ENCODE measurements at regions not wholly inside any gene's neighbourhood (a gene's known extent, or its start where the extent isn't known, plus 50 kb on each side); places are given as distances from the start of the nearest gene placed in this dataset.
"Not testable (repeated sequence)": the region's sequence is repeated elsewhere in the genome, so short reads cannot be mapped to it uniquely, and the experiment has no call there.

GRCh38 chr6:111925296-111925695 lies 52.0 kb upstream of the FYN start:
- Histone ChIP-seq H3K9me3 (ENCODE audit: control insufficient read depth in 2 of 2, low read length in 2 of 2) (no peaks in the 10 kb centered on the region), H3K9ac (ENCODE audit: low read length in 2 of 2) (no peak overlapping the region), H3K36me3 (ENCODE audit: control insufficient read depth in 2 of 2, insufficient read depth in 2 of 2, low read length in 2 of 2) (no peaks in the 10 kb centered on the region), H3K27ac (ENCODE audit: low read length) (no peak overlapping the region), H3K4me1 (ENCODE audit: control insufficient read depth, insufficient read depth, low read length) (no peaks in the 10 kb centered on the region), H3K4me3 (ENCODE audit: low read length in 2 of 2) (no peak overlapping the region), H3K27me3 (ENCODE audit: control insufficient read depth in 1 of 2, insufficient read depth in 2 of 2, low read length in 2 of 2) (no peaks in the 10 kb centered on the region)

GRCh38 chr6:111926731-111927302 lies 53.6 kb upstream of the FYN start:
- no peak overlapping the region for H3K9ac ChIP-seq (ENCODE audit: low read length in 2 of 2)
- no peaks in the 10 kb centered on the region for H3K4me1 ChIP-seq (ENCODE audit: control insufficient read depth, insufficient read depth, low read length)

DNA sequence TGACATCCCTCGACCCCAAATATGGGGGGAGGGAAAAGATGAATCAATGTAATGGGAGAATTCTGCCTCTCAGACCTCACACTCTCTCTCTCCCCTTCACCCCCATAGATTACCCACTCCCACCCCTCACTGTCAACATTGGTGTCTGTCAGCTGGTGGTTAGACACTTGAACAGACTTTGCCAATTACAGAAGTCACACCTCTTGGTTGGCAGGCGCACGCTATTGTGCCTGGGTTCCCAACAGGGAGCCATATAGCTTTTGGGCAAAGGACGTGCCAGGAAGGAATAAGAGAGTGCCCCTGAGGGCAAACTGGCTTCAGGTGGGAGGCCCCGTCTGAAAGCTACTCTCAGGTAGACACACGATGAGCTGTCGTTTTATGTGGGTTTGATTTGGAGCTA lies 54.1 kb upstream of the FYN start:
- no peak overlapping the region for H3K4me3 ChIP-seq (ENCODE audit: low read length in 2 of 2)
- no peaks in the 10 kb centered on the region for H3K36me3 ChIP-seq (ENCODE audit: control insufficient read depth in 2 of 2, insufficient read depth in 2 of 2, low read length in 2 of 2)
- H3K9ac ChIP-seq (ENCODE audit: low read length in 2 of 2): no peak overlapping the region
- no peaks in the 10 kb centered on the region for H3K27me3 ChIP-seq (ENCODE audit: control insufficient read depth in 1 of 2, insufficient read depth in 2 of 2, low read length in 2 of 2)
- H3K27ac ChIP-seq (ENCODE audit: low read length): no peak overlapping the region
- no peaks in the 10 kb centered on the region for H3K9me3 ChIP-seq (ENCODE audit: control insufficient read depth in 2 of 2, low read length in 2 of 2)
- H3K4me1 ChIP-seq (ENCODE audit: control insufficient read depth, insufficient read depth, low read length): no peaks in the 10 kb centered on the region

More at GRCh38 chr6:111926731-111927302, 53.6 kb upstream of the FYN start:
- Histone ChIP-seq H3K27ac (ENCODE audit: low read length) (no peak overlapping the region), H3K27me3 (ENCODE audit: control insufficient read depth in 1 of 2, insufficient read depth in 2 of 2, low read length in 2 of 2) (no peaks in the 10 kb centered on the region), H3K4me3 (ENCODE audit: low read length in 2 of 2) (no peak overlapping the region), H3K9me3 (ENCODE audit: control insufficient read depth in 2 of 2, low read length in 2 of 2) (no peaks in the 10 kb centered on the region), H3K36me3 (ENCODE audit: control insufficient read depth in 2 of 2, insufficient read depth in 2 of 2, low read length in 2 of 2) (no peaks in the 10 kb centered on the region)

- Histone ChIP-seq H3K9ac (ENCODE audit: low read length in 2 of 2) (no peak overlapping the region), H3K4me3 (ENCODE audit: low read length in 2 of 2) (no peak overlapping the region), H3K36me3 (ENCODE audit: control insufficient read depth in 2 of 2, insufficient read depth in 2 of 2, low read length in 2 of 2) (no peaks in the 10 kb centered on the region), H3K27me3 (ENCODE audit: control insufficient read depth in 1 of 2, insufficient read depth in 2 of 2, low read length in 2 of 2) (no peaks in the 10 kb centered on the region), H3K9me3 (ENCODE audit: control insufficient read depth in 2 of 2, low read length in 2 of 2) (no peaks in the 10 kb centered on the region), H3K4me1 (ENCODE audit: control insufficient read depth, insufficient read depth, low read length) (no peaks in the 10 kb centered on the region), H3K27ac (ENCODE audit: low read length) (no peak overlapping the region)
These were observed 54.9 kb upstream of the FYN start for GRCh38 chr6:111928139-111928538.

- H3K4me1 ChIP-seq (ENCODE audit: control insufficient read depth, insufficient read depth, low read length); H3K27ac ChIP-seq (ENCODE audit: low read length); H3K36me3 ChIP-seq (ENCODE audit: control insufficient read depth in 2 of 2, insufficient read depth in 2 of 2, low read length in 2 of 2); H3K9me3 ChIP-seq (ENCODE audit: control insufficient read depth in 2 of 2, low read length in 2 of 2); H3K9ac ChIP-seq (ENCODE audit: low read length in 2 of 2); H3K4me3 ChIP-seq (ENCODE audit: low read length in 2 of 2); H3K27me3 ChIP-seq (ENCODE audit: control insufficient read depth in 1 of 2, insufficient read depth in 2 of 2, low read length in 2 of 2): not testable (repeated sequence)
These were observed 61.4 kb upstream of the FYN start for GRCh38 chr6:111934611-111935010.

- no peak overlapping the region for H3K9ac ChIP-seq (ENCODE audit: low read length in 2 of 2)
- no peaks in the 10 kb centered on the region for H3K4me1 ChIP-seq (ENCODE audit: control insufficient read depth, insufficient read depth, low read length)
- H3K9me3 ChIP-seq (ENCODE audit: control insufficient read depth in 2 of 2, low read length in 2 of 2): no peaks in the 10 kb centered on the region
- H3K36me3 ChIP-seq (ENCODE audit: control insufficient read depth in 2 of 2, insufficient read depth in 2 of 2, low read length in 2 of 2): no peaks in the 10 kb centered on the region
- H3K27me3 ChIP-seq (ENCODE audit: control insufficient read depth in 1 of 2, insufficient read depth in 2 of 2, low read length in 2 of 2): no peaks in the 10 kb centered on the region
- no peak overlapping the region for H3K4me3 ChIP-seq (ENCODE audit: low read length in 2 of 2)
- H3K27ac ChIP-seq (ENCODE audit: low read length): no peak overlapping the region
These were observed 63.5 kb upstream of the FYN start for GRCh38 chr6:111936718-111937117.

GRCh38 chr6:111938710-111939109 lies 65.5 kb upstream of the FYN start:
- Histone ChIP-seq H3K9me3 (ENCODE audit: control insufficient read depth in 2 of 2, low read length in 2 of 2) (no peaks in the 10 kb centered on the region), H3K36me3 (ENCODE audit: control insufficient read depth in 2 of 2, insufficient read depth in 2 of 2, low read length in 2 of 2) (no peaks in the 10 kb centered on the region), H3K9ac (ENCODE audit: low read length in 2 of 2) (no peak overlapping the region), H3K4me3 (ENCODE audit: low read length in 2 of 2) (no peak overlapping the region), H3K27ac (ENCODE audit: low read length) (no peak overlapping the region), H3K4me1 (ENCODE audit: control insufficient read depth, insufficient read depth, low read length) (no peaks in the 10 kb centered on the region), H3K27me3 (ENCODE audit: control insufficient read depth in 1 of 2, insufficient read depth in 2 of 2, low read length in 2 of 2) (no peaks in the 10 kb centered on the region)

GRCh38 chr6:111939902-111940301 lies 66.7 kb upstream of the FYN start:
- no peak overlapping the region for H3K4me3 ChIP-seq (ENCODE audit: low read length in 2 of 2)
- no peaks in the 10 kb centered on the region for H3K4me1 ChIP-seq (ENCODE audit: control insufficient read depth, insufficient read depth, low read length)
- H3K9ac ChIP-seq (ENCODE audit: low read length in 2 of 2): no peak overlapping the region
- no peak overlapping the region for H3K27ac ChIP-seq (ENCODE audit: low read length)
- H3K36me3 ChIP-seq (ENCODE audit: control insufficient read depth in 2 of 2, insufficient read depth in 2 of 2, low read length in 2 of 2): no peaks in the 10 kb centered on the region
- no peaks in the 10 kb centered on the region for H3K27me3 ChIP-seq (ENCODE audit: control insufficient read depth in 1 of 2, insufficient read depth in 2 of 2, low read length in 2 of 2)
- no peaks in the 10 kb centered on the region for H3K9me3 ChIP-seq (ENCODE audit: control insufficient read depth in 2 of 2, low read length in 2 of 2)

DNA sequence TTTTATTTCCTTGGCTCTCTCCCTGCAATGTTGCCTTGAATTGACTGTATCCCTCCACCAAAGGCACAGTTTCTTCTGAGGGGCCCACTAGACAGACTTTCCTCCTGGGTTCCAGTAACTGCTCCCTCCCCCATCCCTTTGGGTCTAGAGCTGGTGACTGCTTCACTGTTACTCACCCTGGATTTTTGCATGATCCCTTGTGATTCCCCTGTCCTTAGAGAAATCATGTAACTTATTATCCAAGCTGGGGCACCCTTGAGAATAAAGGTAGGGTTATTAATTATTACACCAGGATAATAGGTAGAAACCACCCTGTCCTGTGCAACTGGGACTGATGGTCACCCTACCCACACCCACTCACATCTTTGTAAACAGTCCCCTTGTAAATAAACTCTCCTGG lies 67.5 kb upstream of the FYN start:
- H3K27ac ChIP-seq (ENCODE audit: low read length): no peak overlapping the region
- H3K4me1 ChIP-seq (ENCODE audit: control insufficient read depth, insufficient read depth, low read length): no peaks in the 10 kb centered on the region
- H3K9me3 ChIP-seq (ENCODE audit: control insufficient read depth in 2 of 2, low read length in 2 of 2): no peaks in the 10 kb centered on the region
- H3K4me3 ChIP-seq (ENCODE audit: low read length in 2 of 2): no peak overlapping the region
- H3K9ac ChIP-seq (ENCODE audit: low read length in 2 of 2): no peak overlapping the region
- H3K36me3 ChIP-seq (ENCODE audit: control insufficient read depth in 2 of 2, insufficient read depth in 2 of 2, low read length in 2 of 2): no peaks in the 10 kb centered on the region
- H3K27me3 ChIP-seq (ENCODE audit: control insufficient read depth in 1 of 2, insufficient read depth in 2 of 2, low read length in 2 of 2): no peaks in the 10 kb centered on the region

GRCh38 chr6:111941686-111942330 lies 68.6 kb upstream of the FYN start:
- no peaks in the 10 kb centered on the region for H3K36me3 ChIP-seq (ENCODE audit: control insufficient read depth in 2 of 2, insufficient read depth in 2 of 2, low read length in 2 of 2)
- H3K9me3 ChIP-seq (ENCODE audit: control insufficient read depth in 2 of 2, low read length in 2 of 2): no peaks in the 10 kb centered on the region
- H3K27ac ChIP-seq (ENCODE audit: low read length): no peak overlapping the region
- no peak overlapping the region for H3K9ac ChIP-seq (ENCODE audit: low read length in 2 of 2)
- H3K27me3 ChIP-seq (ENCODE audit: control insufficient read depth in 1 of 2, insufficient read depth in 2 of 2, low read length in 2 of 2): no peaks in the 10 kb centered on the region
- H3K4me3 ChIP-seq (ENCODE audit: low read length in 2 of 2): no peak overlapping the region
- H3K4me1 ChIP-seq (ENCODE audit: control insufficient read depth, insufficient read depth, low read length): no peaks in the 10 kb centered on the region

DNA sequence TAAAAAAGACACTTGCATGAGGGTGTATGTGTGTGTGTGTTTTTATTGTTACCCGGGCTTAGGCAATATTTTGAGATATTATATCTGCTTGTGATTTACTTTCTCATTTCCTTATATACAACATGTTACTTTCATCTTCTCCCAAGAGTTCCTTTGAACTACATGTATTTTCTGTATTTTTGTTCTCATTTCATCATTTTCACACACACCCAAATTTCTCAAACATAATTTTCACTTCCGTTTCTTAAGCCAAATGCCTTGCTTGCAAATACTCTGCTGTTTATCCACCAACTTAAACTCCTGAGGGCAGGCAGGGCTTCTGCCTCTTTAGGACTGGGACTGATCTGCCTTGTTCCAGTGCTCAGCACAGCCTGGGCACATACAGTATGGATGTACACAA lies 69.3 kb upstream of the FYN start:
- Histone ChIP-seq H3K4me1 (ENCODE audit: control insufficient read depth, insufficient read depth, low read length) (no peaks in the 10 kb centered on the region), H3K27me3 (ENCODE audit: control insufficient read depth in 1 of 2, insufficient read depth in 2 of 2, low read length in 2 of 2) (no peaks in the 10 kb centered on the region), H3K36me3 (ENCODE audit: control insufficient read depth in 2 of 2, insufficient read depth in 2 of 2, low read length in 2 of 2) (no peaks in the 10 kb centered on the region), H3K9me3 (ENCODE audit: control insufficient read depth in 2 of 2, low read length in 2 of 2) (no peaks in the 10 kb centered on the region), H3K27ac (ENCODE audit: low read length) (no peak overlapping the region), H3K4me3 (ENCODE audit: low read length in 2 of 2) (no peak overlapping the region), H3K9ac (ENCODE audit: low read length in 2 of 2) (no peak overlapping the region)
